Stimulated activated naive CD8-positive, alpha-beta T cell treated with anti-CD3 and anti-CD28 coated beads, Interleukin-15, amount 100 ng/mL, for 72 hours (primary cell): ENCODE measurements at regions not wholly inside any gene's neighbourhood (a gene's known extent, or its start where the extent isn't known, plus 50 kb on each side); places are given as distances from the start of the nearest gene placed in this dataset.

ENCODE experiments used
- ATAC-seq: fragments of 150-1000 bp; cut with Tn5 transposase; 2 replicates; pipeline ENCODE4 v1.10.0; 2021; ENCODE audit warnings: mild to moderate bottlenecking, moderate library complexity
- DNase-seq, 2 donors: peaks; one replicate each; pipeline ENCODE4 v3.0.0; 2021 to 2022
- H3K27ac Mint-ChIP-seq, 2 donors: one replicate each; pipeline ENCODE4 v1.8.0; 2022; ENCODE audit warnings: mild to moderate bottlenecking in 2 of 2, mixed read lengths in 2 of 2, moderate library complexity in 2 of 2
- H3K27me3 Mint-ChIP-seq: one replicate; pipeline ENCODE4 v1.8.0; 2022; ENCODE audit warnings: mixed read lengths
- H3K4me1 Mint-ChIP-seq: one replicate; pipeline ENCODE4 v1.8.0; 2022; ENCODE audit warnings: mild to moderate bottlenecking, mixed read lengths
- H3K4me3 Mint-ChIP-seq, 2 donors: one replicate each; pipeline ENCODE4 v1.8.0; 2022; ENCODE audit warnings: mild to moderate bottlenecking in 2 of 2, mixed read lengths in 2 of 2, moderate library complexity in 1 of 2
- H3K9me3 Mint-ChIP-seq, 2 donors: one replicate each; pipeline ENCODE4 v1.8.0; 2022; ENCODE audit warnings: mixed read lengths in 2 of 2

- Mint-ChIP-seq H3K4me3 (no peak overlapping the region), H3K27ac (no peak overlapping the region), H3K27me3 (peaks cover 21% of the 10 kb centered on the region), H3K9me3 (no peaks in the 10 kb centered on the region), H3K4me1 (no peaks in the 10 kb centered on the region)
- ATAC-seq, result no peak
- DNase-seq, result no peak
These were observed 356.7 kb upstream of the UMPS start for GRCh38 chr3:124373524-124373923.

GRCh38 chr3:124374583-124374982 lies 355.7 kb upstream of the UMPS start:
- no peak overlapping the region for H3K4me3 Mint-ChIP-seq
- no peaks in the 10 kb centered on the region for H3K9me3 Mint-ChIP-seq
- DNase-seq (no peak), ATAC-seq (no peak)
- no peaks in the 10 kb centered on the region for H3K4me1 Mint-ChIP-seq
- no peak overlapping the region for H3K27ac Mint-ChIP-seq
- peaks cover 22% of the 10 kb centered on the region for H3K27me3 Mint-ChIP-seq

DNA sequence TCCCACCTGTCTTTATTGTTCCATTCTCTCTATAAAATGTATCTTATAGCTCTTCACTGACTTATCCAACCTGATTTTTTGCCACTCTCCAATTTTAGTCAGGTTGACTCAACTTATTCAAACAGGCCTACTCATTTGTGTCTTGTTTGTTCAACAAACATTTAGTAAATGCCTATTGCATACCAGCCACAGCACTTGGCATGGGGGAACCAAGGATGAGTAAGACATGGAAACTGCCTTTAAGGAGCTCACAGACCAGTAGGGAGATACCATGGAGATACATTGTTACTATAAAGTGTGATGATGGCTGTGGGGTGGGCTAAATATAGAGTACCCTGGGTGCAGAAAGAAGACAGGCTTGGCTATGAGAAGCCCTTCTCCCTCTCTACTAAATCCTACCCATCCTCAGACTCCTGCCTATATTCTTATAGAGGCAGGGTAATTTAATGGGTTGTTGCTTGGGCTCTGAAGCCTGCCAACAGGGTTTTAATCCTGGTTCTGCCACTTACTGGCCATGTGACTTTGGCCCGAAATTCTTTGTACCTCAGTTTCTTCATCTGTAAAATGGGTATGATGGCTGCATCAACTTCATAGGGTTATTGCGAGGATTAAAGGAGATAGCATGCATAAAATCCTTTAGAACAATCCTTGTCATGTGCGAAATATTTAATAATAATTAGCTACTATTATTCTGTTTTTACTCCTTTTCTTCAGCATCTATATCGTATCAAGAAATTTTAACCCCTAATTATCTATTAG lies 348.5 kb upstream of the UMPS start:
- Mint-ChIP-seq H3K4me3 (no peak overlapping the region), H3K4me1 (no peaks in the 10 kb centered on the region), H3K9me3 (no peaks in the 10 kb centered on the region), H3K27me3 (peaks cover 53% of the 10 kb centered on the region), H3K27ac (no peak overlapping the region)
- DNase-seq (no peak), ATAC-seq (no peak)

DNA sequence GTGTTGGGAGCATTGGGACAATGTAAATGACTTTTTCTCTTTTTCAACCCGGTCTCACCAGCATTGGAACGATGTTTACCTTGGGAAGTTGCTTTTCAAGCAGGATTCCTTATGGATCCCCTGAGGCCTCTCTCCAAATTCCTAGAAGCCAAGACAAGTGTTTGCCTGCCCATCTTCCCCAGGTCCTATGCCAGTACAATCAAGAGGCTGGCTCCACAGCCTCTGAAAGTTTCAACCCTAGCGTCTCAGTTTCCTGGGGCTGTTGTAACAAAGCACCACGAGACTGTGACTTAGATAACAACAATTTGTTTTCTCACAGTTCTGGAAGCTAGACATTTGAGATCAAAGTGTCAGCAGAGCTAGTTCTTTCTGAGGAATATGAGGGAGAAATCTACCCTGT lies 347.2 kb upstream of the UMPS start:
- H3K4me1 Mint-ChIP-seq, result no peaks in the 10 kb centered on the region
- H3K4me3 Mint-ChIP-seq, result no peak overlapping the region
- no peak for DNase-seq
- peaks cover 51% of the 10 kb centered on the region for H3K27me3 Mint-ChIP-seq
- ATAC-seq, result no peak
- no peak overlapping the region for H3K27ac Mint-ChIP-seq
- H3K9me3 Mint-ChIP-seq, result no peaks in the 10 kb centered on the region

GRCh38 chr3:124383846-124384466 lies 346.3 kb upstream of the UMPS start:
- no peak for DNase-seq
- no peak overlapping the region for H3K27ac Mint-ChIP-seq
- peaks cover 51% of the 10 kb centered on the region for H3K27me3 Mint-ChIP-seq

DNA sequence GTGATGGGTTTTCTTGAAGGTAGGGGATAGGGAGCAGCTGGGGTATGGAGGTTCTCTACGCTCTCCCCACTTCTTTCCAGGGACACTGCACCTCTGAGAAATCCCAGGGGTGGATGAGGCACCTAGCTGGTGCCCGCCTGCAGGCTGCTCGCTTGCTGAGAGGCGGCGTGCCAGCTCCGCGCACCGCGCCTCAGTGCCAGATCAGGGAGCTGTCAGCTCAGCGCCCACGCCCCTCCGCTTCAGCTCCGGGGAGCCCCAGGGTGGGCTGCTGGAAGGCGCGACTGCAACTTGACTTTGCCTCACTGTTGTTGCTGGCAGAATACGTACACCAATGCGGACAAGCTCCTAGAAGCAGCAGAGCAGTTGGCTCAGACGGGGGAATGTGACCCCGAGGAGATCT lies 345.7 kb upstream of the UMPS start:
- Mint-ChIP-seq H3K4me3 (no peak overlapping the region), H3K27me3 (peaks cover 50% of the 10 kb centered on the region), H3K9me3 (no peaks in the 10 kb centered on the region), H3K4me1 (no peaks in the 10 kb centered on the region), H3K27ac (no peak overlapping the region)
- no peak for ATAC-seq
- DNase-seq, result no peak

More at GRCh38 chr3:124383846-124384466, 346.3 kb upstream of the UMPS start:
- no peaks in the 10 kb centered on the region for H3K9me3 Mint-ChIP-seq
- H3K4me3 Mint-ChIP-seq, result no peak overlapping the region
- no peaks in the 10 kb centered on the region for H3K4me1 Mint-ChIP-seq
- no peak for ATAC-seq

GRCh38 chr3:124385996-124386395 lies 344.3 kb upstream of the UMPS start:
- H3K4me3 Mint-ChIP-seq, result no peak overlapping the region
- H3K4me1 Mint-ChIP-seq, result no peaks in the 10 kb centered on the region
- peaks cover 43% of the 10 kb centered on the region for H3K27me3 Mint-ChIP-seq
- ATAC-seq (no peak), DNase-seq (no peak)
- H3K9me3 Mint-ChIP-seq, result no peaks in the 10 kb centered on the region
- no peak overlapping the region for H3K27ac Mint-ChIP-seq

- Mint-ChIP-seq H3K4me3 (no peak overlapping the region), H3K27ac (no peak overlapping the region), H3K9me3 (no peaks in the 10 kb centered on the region), H3K4me1 (no peaks in the 10 kb centered on the region), H3K27me3 (peaks cover 44% of the 10 kb centered on the region)
- ATAC-seq (no peak), DNase-seq (no peak)
These were observed 343.2 kb upstream of the UMPS start for GRCh38 chr3:124386996-124387595.

DNA sequence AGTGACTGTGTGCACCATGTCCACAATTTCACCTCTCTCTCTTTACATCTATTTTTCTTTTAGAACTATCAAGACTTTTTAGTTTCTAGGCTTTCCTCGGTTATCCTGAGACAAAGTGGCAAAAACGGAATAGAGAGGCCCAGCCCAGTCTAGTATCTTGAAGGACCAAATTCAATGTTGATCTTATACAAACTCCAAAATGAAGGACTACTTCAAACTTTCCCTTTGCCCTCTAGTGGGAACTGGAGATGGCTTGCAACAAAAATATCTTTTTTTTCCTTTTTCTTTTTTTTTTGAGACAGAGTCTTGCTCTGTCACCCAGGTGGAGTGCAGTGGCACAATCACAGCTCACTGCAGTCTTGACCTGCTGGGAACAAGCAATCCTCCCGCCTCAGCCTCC lies 338.5 kb upstream of the UMPS start:
- Mint-ChIP-seq H3K27me3 (peaks cover 29% of the 10 kb centered on the region), H3K4me3 (no peak overlapping the region), H3K4me1 (no peaks in the 10 kb centered on the region), H3K9me3 (no peaks in the 10 kb centered on the region), H3K27ac (no peak overlapping the region)
- ATAC-seq, result no peak
- no peak for DNase-seq

GRCh38 chr3:124393340-124393739 lies 336.9 kb upstream of the UMPS start:
- H3K9me3 Mint-ChIP-seq, result no peaks in the 10 kb centered on the region

GRCh38 chr3:124395162-124395561 lies 335.1 kb upstream of the UMPS start:
- no peak overlapping the region for H3K27ac Mint-ChIP-seq
- H3K4me1 Mint-ChIP-seq, result no peaks in the 10 kb centered on the region
- H3K9me3 Mint-ChIP-seq, result no peaks in the 10 kb centered on the region
- DNase-seq, result no peak
- H3K4me3 Mint-ChIP-seq, result no peak overlapping the region
- no peak for ATAC-seq
- peaks cover 38% of the 10 kb centered on the region for H3K27me3 Mint-ChIP-seq

More at GRCh38 chr3:124393340-124393739, 336.9 kb upstream of the UMPS start:
- DNase-seq, result no peak
- Mint-ChIP-seq H3K4me1 (no peaks in the 10 kb centered on the region), H3K27me3 (peaks cover 30% of the 10 kb centered on the region), H3K27ac (no peak overlapping the region), H3K4me3 (no peak overlapping the region)
- no peak for ATAC-seq

GRCh38 chr3:124395584-124396338 lies 334.5 kb upstream of the UMPS start:
- DNase-seq (no peak), ATAC-seq (no peak)
- Mint-ChIP-seq H3K9me3 (no peaks in the 10 kb centered on the region), H3K4me1 (no peaks in the 10 kb centered on the region), H3K4me3 (no peak overlapping the region), H3K27ac (no peak overlapping the region), H3K27me3 (peaks cover 32% of the 10 kb centered on the region)

DNA sequence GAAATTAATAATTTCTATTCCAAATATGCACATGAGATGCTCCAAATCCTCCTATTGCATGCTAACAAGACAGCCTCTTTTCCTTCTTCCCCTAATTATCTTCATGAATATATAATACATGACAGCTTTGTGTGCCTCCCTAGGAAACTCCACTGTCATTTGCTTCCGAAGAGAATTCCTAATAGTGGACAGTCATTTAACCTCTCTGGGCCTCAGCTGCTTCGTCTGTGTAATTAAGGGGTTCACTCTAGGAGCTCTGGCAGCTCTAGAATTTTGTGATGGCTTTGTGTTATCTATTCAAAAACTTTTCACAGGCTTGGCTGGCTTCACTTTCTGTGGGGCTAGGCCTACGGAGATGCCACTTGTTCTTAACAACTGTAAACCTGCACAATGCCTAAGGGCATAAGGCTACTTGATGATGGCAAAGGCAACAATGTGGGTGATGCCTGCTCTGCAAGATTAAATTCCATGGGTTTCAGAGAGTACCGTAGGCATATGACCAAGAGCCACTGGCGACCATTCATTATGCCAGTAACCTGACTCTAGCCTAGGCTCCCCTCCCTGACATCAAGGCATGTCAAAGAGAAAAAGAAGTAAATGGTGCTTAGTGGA lies 333.8 kb upstream of the UMPS start:
- H3K4me1 Mint-ChIP-seq, result no peaks in the 10 kb centered on the region
- no peak for ATAC-seq
- no peak for DNase-seq
- H3K27me3 Mint-ChIP-seq, result peaks cover 27% of the 10 kb centered on the region
- H3K4me3 Mint-ChIP-seq, result no peak overlapping the region
- H3K27ac Mint-ChIP-seq, result no peak overlapping the region
- H3K9me3 Mint-ChIP-seq, result no peaks in the 10 kb centered on the region

DNA sequence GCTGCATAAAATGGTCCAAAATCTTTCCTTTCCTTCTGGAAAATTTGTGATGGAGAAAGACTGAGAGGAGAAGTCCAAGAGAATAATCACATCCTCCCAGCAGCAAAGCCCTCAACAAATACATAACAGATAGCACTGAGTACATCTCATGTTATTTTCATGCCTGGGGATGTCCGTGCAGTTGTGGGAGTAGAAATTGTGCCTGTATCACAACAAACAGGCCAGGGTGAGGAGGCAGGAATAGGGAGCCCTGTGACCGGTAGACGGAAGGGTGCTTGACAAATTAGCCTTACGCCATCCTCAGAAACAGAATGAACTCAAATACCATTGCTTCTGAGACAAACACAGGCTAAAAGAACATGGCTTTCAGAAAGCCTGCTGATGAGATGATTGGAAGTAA lies 333.2 kb upstream of the UMPS start:
- ATAC-seq (no peak), DNase-seq (no peak)
- no peak overlapping the region for H3K4me3 Mint-ChIP-seq
- H3K27me3 Mint-ChIP-seq, result peaks cover 27% of the 10 kb centered on the region
- no peaks in the 10 kb centered on the region for H3K9me3 Mint-ChIP-seq
- H3K4me1 Mint-ChIP-seq, result no peaks in the 10 kb centered on the region
- no peak overlapping the region for H3K27ac Mint-ChIP-seq

GRCh38 chr3:124398594-124398993 lies 331.7 kb upstream of the UMPS start:
- H3K27me3 Mint-ChIP-seq, result peaks cover 27% of the 10 kb centered on the region
- no peak overlapping the region for H3K4me3 Mint-ChIP-seq
- H3K27ac Mint-ChIP-seq, result no peak overlapping the region
- ATAC-seq (no peak), DNase-seq (no peak)
- H3K4me1 Mint-ChIP-seq, result no peaks in the 10 kb centered on the region
- no peaks in the 10 kb centered on the region for H3K9me3 Mint-ChIP-seq
